ENCODE measurements at regions not wholly inside any gene's neighbourhood (a gene's known extent, or its start where the extent isn't known, plus 50 kb on each side); places are given as distances from the start of the nearest gene placed in this dataset.

- TF ChIP-seq CTCF (IDR thresholded peaks at IDR 0.05) (no peak), POLR2A (IDR thresholded peaks at IDR 0.05) (no peak)
These were observed 83.8 kb upstream of the ERCC6L2 start for GRCh38 chr9:95791695-95792094.
